Right atrium auricular region (tissue), 2 donors: ENCODE measurements at regions not wholly inside any gene's neighbourhood (a gene's known extent, or its start where the extent isn't known, plus 50 kb on each side); places are given as distances from the start of the nearest gene placed in this dataset.

Experiments used
- DNase-seq: peaks from one replicate; pipeline ENCODE4 v3.0.0-alpha.2; 2019; ENCODE audit warnings: low spot score
- H3K27ac ChIP-seq, 2 donors: fragments of 200-600 bp; sonication (generic); 1 replicate in 1 of 2; 2 replicates in 1 of 2; pipeline ENCODE4 v1.5.1; 2016 to 2019
- H3K27me3 ChIP-seq, 2 donors: fragments of 200-600 bp; sonication (generic); one replicate each; pipeline versions ENCODE4 v1.5.1 to v1.6.0; 2017 to 2019
- H3K36me3 ChIP-seq: fragments of 200-600 bp; sonication (generic); one replicate; pipeline ENCODE4 v1.5.1; 2016
- H3K4me1 ChIP-seq, 2 donors: fragments of 200-600 bp; sonication (generic); one replicate each; pipeline versions ENCODE4 v1.5.1 to v1.6.0; 2017 to 2019
- H3K4me3 ChIP-seq, 2 donors: fragments of 200-600 bp; sonication (generic); 1 replicate in 1 of 2; 2 replicates in 1 of 2; pipeline ENCODE4 v1.5.1; 2017 to 2019; ENCODE audit warnings: mild to moderate bottlenecking in 1 of 2, moderate library complexity in 1 of 2
- H3K9me3 ChIP-seq, 2 donors: fragments of 200-600 bp; sonication (generic); one replicate each; pipeline ENCODE4 v1.5.1; 2019
- TF ChIP-seq, protein P1 (sequence below), 2 donors: fragments of 200-600 bp; sonication (generic); IDR thresholded peaks; one replicate each; pipeline ENCODE4 v1.5.1; 2019; ENCODE audit warnings: antibody characterized with exemption in 2 of 2

DNA sequence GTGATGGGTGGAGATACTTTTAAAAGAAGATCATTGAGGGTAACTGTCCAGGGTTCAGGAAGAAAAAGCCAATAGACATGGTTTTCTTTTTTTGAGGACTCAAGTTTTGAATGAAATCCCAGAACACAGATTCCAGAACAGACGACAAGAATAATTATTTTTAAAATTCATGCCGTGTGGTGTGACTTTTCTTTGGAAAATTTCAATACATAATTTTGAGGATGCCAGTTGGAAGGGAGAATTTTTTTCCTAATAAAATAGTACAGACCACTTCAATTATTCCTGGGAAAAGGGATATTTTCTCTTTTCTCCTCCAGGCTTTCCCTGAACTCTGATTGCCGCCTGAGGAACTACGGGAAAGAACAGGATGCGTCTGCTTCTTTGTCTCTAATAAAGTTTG is 951.4 kb downstream of the KCNMA1 start:
- Histone ChIP-seq H3K9me3 (peaks cover 0 to 2% of the 10 kb centered on the region in 2 donors), H3K4me1 (no peaks in the 10 kb centered on the region), H3K27me3 (no peaks in the 10 kb centered on the region), H3K36me3 (no peaks in the 10 kb centered on the region), H3K4me3 (no peak overlapping the region), H3K27ac (no peak overlapping the region)
- TF ChIP-seq, protein P1, sequence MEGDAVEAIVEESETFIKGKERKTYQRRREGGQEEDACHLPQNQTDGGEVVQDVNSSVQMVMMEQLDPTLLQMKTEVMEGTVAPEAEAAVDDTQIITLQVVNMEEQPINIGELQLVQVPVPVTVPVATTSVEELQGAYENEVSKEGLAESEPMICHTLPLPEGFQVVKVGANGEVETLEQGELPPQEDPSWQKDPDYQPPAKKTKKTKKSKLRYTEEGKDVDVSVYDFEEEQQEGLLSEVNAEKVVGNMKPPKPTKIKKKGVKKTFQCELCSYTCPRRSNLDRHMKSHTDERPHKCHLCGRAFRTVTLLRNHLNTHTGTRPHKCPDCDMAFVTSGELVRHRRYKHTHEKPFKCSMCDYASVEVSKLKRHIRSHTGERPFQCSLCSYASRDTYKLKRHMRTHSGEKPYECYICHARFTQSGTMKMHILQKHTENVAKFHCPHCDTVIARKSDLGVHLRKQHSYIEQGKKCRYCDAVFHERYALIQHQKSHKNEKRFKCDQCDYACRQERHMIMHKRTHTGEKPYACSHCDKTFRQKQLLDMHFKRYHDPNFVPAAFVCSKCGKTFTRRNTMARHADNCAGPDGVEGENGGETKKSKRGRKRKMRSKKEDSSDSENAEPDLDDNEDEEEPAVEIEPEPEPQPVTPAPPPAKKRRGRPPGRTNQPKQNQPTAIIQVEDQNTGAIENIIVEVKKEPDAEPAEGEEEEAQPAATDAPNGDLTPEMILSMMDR (IDR thresholded peaks at IDR 0.05), result no peak
- no peak for DNase-seq

DNA sequence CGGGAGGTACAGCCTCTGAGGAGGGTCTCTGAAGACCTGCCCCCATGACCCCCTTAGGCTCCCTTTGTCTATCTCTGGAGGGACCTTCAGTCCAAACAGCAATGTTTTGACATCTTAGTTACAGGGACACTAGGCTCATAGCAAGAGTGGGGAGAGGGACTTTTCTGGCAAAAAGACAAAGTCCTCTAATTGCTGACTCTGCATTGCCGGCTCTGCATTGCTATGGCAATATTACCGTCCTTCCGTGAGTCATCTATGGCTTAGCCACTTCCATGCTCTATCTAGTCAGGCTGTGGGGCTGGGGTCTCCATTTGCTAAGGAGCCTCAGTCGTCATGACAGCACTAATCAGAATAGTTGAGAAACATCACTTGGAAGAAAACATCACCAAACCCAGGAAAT is 952.6 kb downstream of the KCNMA1 start:
- H3K9me3 ChIP-seq, result no peaks in the 10 kb centered on the region
- TF ChIP-seq, protein P1 (IDR thresholded peaks at IDR 0.05), result no peak
- H3K4me3 ChIP-seq, result no peak overlapping the region
- no peak for DNase-seq
- H3K27ac ChIP-seq, result no peak overlapping the region
- no peaks in the 10 kb centered on the region for H3K36me3 ChIP-seq
- H3K4me1 ChIP-seq, result no peaks in the 10 kb centered on the region
- H3K27me3 ChIP-seq, result no peaks in the 10 kb centered on the region

DNA sequence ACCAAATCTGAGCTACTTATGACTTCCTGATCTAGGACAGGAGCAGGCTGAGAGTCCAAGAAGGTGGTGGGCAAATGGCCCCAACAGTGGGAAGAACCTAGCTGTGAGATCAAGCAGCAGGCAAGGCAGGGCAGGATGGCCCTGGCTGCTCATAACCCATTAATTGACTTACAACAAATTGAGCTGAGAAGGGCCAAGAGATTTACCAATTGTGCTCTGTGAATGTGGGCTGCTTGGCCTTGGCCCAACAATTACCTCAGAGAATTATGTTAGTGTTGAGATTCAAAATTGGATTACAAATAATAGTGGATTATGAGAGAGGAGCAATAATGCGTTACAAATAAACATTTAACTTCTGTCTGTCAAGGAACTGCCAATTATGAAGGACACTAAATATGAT is 956.5 kb downstream of the KCNMA1 start:
- TF ChIP-seq, protein P1 (IDR thresholded peaks at IDR 0.05), result no peak
- H3K36me3 ChIP-seq, result no peaks in the 10 kb centered on the region
- no peak overlapping the region for H3K27ac ChIP-seq
- peaks cover 0 to 8% of the 10 kb centered on the region in 2 donors for H3K4me1 ChIP-seq
- DNase-seq, result no peak
- H3K27me3 ChIP-seq, result no peaks in the 10 kb centered on the region
- no peak overlapping the region for H3K4me3 ChIP-seq
- H3K9me3 ChIP-seq, result no peaks in the 10 kb centered on the region

DNA sequence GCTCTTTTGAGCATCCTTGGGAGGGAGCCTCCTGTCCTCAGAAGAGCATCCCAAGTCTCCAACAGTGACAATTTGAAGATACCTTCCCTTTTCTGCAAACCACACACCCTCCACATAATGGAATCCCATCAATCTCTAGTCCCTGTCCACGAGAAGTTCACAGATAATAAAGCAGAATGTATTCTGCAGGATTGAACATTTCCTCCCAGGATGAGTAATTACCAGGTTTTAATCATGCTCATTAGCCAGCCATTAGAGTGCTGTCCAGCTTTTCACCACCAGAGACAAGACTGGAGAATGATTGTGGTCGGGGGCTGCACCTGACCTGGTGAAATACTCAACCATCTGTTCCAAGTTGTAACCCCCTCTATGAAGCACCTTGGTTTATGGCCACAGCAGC is 958.6 kb downstream of the KCNMA1 start:
- H3K4me3 ChIP-seq, result no peak overlapping the region
- no peaks in the 10 kb centered on the region for H3K27me3 ChIP-seq
- H3K9me3 ChIP-seq, result no peaks in the 10 kb centered on the region
- no peak overlapping the region for H3K27ac ChIP-seq
- H3K36me3 ChIP-seq, result no peaks in the 10 kb centered on the region
- TF ChIP-seq, protein P1 (IDR thresholded peaks at IDR 0.05), result no peak
- DNase-seq, result no peak
- peaks cover 0 to 8% of the 10 kb centered on the region in 2 donors for H3K4me1 ChIP-seq

DNA sequence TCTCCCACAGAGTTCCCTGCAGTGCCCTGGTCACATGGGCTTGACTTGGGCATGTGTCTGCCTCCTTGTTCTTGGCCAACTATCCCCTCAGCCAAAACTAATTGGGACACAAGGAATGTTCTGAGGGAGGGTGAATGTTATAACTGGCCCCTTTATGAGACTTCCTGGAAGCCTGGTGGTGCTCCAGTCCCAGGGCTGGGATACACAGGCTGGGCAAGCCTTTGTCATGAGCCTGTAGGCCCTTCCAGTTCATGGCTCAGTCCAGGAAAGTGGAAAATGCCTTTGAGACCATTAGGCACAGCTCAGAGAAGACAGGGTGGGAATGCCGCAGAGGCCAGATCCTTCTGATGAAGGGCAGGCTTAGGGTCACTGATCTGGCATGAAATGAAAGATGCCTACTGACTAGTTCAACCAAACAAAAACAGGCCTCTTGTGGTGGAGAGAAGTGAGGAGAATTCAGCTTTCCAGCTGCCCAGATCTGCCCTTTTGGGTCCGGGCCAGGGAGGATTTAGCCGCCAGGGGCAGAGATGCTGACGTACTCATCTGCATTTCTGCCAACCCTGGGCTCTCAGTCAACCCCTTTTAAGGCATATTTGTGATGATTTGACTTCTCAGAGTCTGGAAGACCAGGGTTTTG is 961.5 kb downstream of the KCNMA1 start:
- no peaks in the 10 kb centered on the region for H3K9me3 ChIP-seq
- H3K27ac ChIP-seq, result peak overlapping the region; percentile 33 to 67
- H3K4me1 ChIP-seq, result peaks cover 0 to 8% of the 10 kb centered on the region in 2 donors
- H3K4me3 ChIP-seq, result no peak overlapping the region
- no peaks in the 10 kb centered on the region for H3K36me3 ChIP-seq
- no peaks in the 10 kb centered on the region for H3K27me3 ChIP-seq
- TF ChIP-seq, protein P1 (IDR thresholded peaks at IDR 0.05), result peak in 1 of 2 donors; percentile 14
- DNase-seq, result peak; percentile 87

DNA sequence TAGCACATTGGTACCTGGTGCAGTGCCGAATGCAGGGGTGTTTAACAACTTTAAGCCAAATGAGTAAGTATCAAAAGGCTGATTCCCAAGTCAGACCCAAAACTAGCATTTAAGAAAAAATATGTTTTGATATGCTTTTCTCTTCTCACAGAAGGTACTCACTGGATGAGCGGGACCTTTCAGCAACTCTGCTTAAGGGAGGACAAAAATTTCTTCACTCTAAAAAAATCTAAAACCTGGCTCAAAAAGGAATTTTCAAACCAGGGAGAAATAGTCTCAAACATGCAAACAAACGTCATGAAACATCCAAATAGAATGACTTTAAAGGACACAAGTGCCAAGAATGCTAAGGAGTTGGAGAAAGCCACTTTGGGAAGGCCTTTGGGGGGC is 962.1 kb downstream of the KCNMA1 start:
- Histone ChIP-seq H3K36me3 (no peaks in the 10 kb centered on the region), H3K27ac (peak overlapping the region; percentile 33 to 67), H3K4me3 (no peak overlapping the region), H3K9me3 (no peaks in the 10 kb centered on the region), H3K4me1 (peaks cover 0 to 8% of the 10 kb centered on the region in 2 donors), H3K27me3 (no peaks in the 10 kb centered on the region)
- no peak for DNase-seq
- TF ChIP-seq, protein P1 (IDR thresholded peaks at IDR 0.05), result no peak
